ENCODE measurements at regions not wholly inside any gene's neighbourhood (a gene's known extent, or its start where the extent isn't known, plus 50 kb on each side); places are given as distances from the start of the nearest gene placed in this dataset.

- H3K27me3 ChIP-seq (ENCODE audit: insufficient read depth, insufficient read length): no peaks in the 10 kb centered on the region
- no peak overlapping the region for H3K4me3 ChIP-seq (ENCODE audit: insufficient read length, low read depth)
- DNase-seq (ENCODE audit: low read depth, low spot score): no peak
- TF ChIP-seq SUZ12 (IDR thresholded peaks at IDR 0.05; ENCODE audit: extremely low read depth, insufficient read depth, insufficient read length): no peak
- TF ChIP-seq ZNF274 (IDR thresholded peaks at IDR 0.05; ENCODE audit: low read depth, low read length): no peak
- TF ChIP-seq YY1 (IDR thresholded peaks at IDR 0.05; ENCODE audit: insufficient read depth, insufficient read length): no peak
- no peak overlapping the region for H3K9ac ChIP-seq (ENCODE audit: insufficient read length, low read depth)
- no peaks in the 10 kb centered on the region for H3K4me1 ChIP-seq (ENCODE audit: insufficient read depth, insufficient read length)
- no peaks in the 10 kb centered on the region for H3K36me3 ChIP-seq (ENCODE audit: insufficient read depth, insufficient read length, low read length)
- peaks cover 23% of the 10 kb centered on the region for H3K9me3 ChIP-seq (ENCODE audit: insufficient read depth, low read length)
Observed at GRCh38 chr10:121002586-121003205, 151.5 kb downstream of the WDR11 start.

GRCh38 chr10:121005948-121006587 lies 154.9 kb downstream of the WDR11 start:
- H3K27me3 ChIP-seq (ENCODE audit: insufficient read depth, insufficient read length): no peaks in the 10 kb centered on the region
- H3K4me3 ChIP-seq (ENCODE audit: insufficient read length, low read depth): no peak overlapping the region
- H3K9me3 ChIP-seq (ENCODE audit: insufficient read depth, low read length): peaks cover 23% of the 10 kb centered on the region
- no peak overlapping the region for H3K9ac ChIP-seq (ENCODE audit: insufficient read length, low read depth)
- no peak for TF ChIP-seq ZNF274 (IDR thresholded peaks at IDR 0.05; ENCODE audit: low read depth, low read length)
- TF ChIP-seq YY1 (IDR thresholded peaks at IDR 0.05; ENCODE audit: insufficient read depth, insufficient read length): no peak
- no peak for TF ChIP-seq SUZ12 (IDR thresholded peaks at IDR 0.05; ENCODE audit: extremely low read depth, insufficient read depth, insufficient read length)
- no peaks in the 10 kb centered on the region for H3K36me3 ChIP-seq (ENCODE audit: insufficient read depth, insufficient read length, low read length)
- DNase-seq (ENCODE audit: low read depth, low spot score): no peak
- H3K4me1 ChIP-seq (ENCODE audit: insufficient read depth, insufficient read length): no peaks in the 10 kb centered on the region

GRCh38 chr10:121007264-121007663 lies 156.1 kb downstream of the WDR11 start:
- Histone ChIP-seq H3K36me3 (ENCODE audit: insufficient read depth, insufficient read length, low read length) (no peaks in the 10 kb centered on the region), H3K4me3 (ENCODE audit: insufficient read length, low read depth) (no peak overlapping the region), H3K9me3 (ENCODE audit: insufficient read depth, low read length) (peaks cover 23% of the 10 kb centered on the region), H3K4me1 (ENCODE audit: insufficient read depth, insufficient read length) (no peaks in the 10 kb centered on the region), H3K9ac (ENCODE audit: insufficient read length, low read depth) (no peak overlapping the region), H3K27me3 (ENCODE audit: insufficient read depth, insufficient read length) (no peaks in the 10 kb centered on the region)
- no peak for TF ChIP-seq YY1 (IDR thresholded peaks at IDR 0.05; ENCODE audit: insufficient read depth, insufficient read length)
- no peak for TF ChIP-seq SUZ12 (IDR thresholded peaks at IDR 0.05; ENCODE audit: extremely low read depth, insufficient read depth, insufficient read length)
- no peak for TF ChIP-seq ZNF274 (IDR thresholded peaks at IDR 0.05; ENCODE audit: low read depth, low read length)
- peak; percentile 42 for DNase-seq (ENCODE audit: low read depth, low spot score)

- Histone ChIP-seq H3K4me1 (ENCODE audit: insufficient read depth, insufficient read length) (no peaks in the 10 kb centered on the region), H3K4me3 (ENCODE audit: insufficient read length, low read depth) (no peak overlapping the region), H3K27me3 (ENCODE audit: insufficient read depth, insufficient read length) (no peaks in the 10 kb centered on the region), H3K9me3 (ENCODE audit: insufficient read depth, low read length) (no peaks in the 10 kb centered on the region), H3K9ac (ENCODE audit: insufficient read length, low read depth) (no peak overlapping the region), H3K36me3 (ENCODE audit: insufficient read depth, insufficient read length, low read length) (no peaks in the 10 kb centered on the region)
- TF ChIP-seq ZNF274 (IDR thresholded peaks at IDR 0.05; ENCODE audit: low read depth, low read length) (no peak), SUZ12 (IDR thresholded peaks at IDR 0.05; ENCODE audit: extremely low read depth, insufficient read depth, insufficient read length) (no peak), YY1 (IDR thresholded peaks at IDR 0.05; ENCODE audit: insufficient read depth, insufficient read length) (no peak)
- no peak for DNase-seq (ENCODE audit: low read depth, low spot score)
Observed at GRCh38 chr10:121015916-121016315, 164.8 kb downstream of the WDR11 start.

- Histone ChIP-seq H3K9ac (ENCODE audit: insufficient read length, low read depth) (no peak overlapping the region), H3K36me3 (ENCODE audit: insufficient read depth, insufficient read length, low read length) (no peaks in the 10 kb centered on the region), H3K4me3 (ENCODE audit: insufficient read length, low read depth) (no peak overlapping the region), H3K27me3 (ENCODE audit: insufficient read depth, insufficient read length) (no peaks in the 10 kb centered on the region), H3K9me3 (ENCODE audit: insufficient read depth, low read length) (no peaks in the 10 kb centered on the region), H3K4me1 (ENCODE audit: insufficient read depth, insufficient read length) (no peaks in the 10 kb centered on the region)
- no peak for DNase-seq (ENCODE audit: low read depth, low spot score)
- TF ChIP-seq ZNF274 (IDR thresholded peaks at IDR 0.05; ENCODE audit: low read depth, low read length) (no peak), SUZ12 (IDR thresholded peaks at IDR 0.05; ENCODE audit: extremely low read depth, insufficient read depth, insufficient read length) (no peak), YY1 (IDR thresholded peaks at IDR 0.05; ENCODE audit: insufficient read depth, insufficient read length) (no peak)
Observed at GRCh38 chr10:121024905-121025584, 173.9 kb downstream of the WDR11 start.

GRCh38 chr10:121025731-121026130 lies 174.6 kb downstream of the WDR11 start:
- H3K4me3 ChIP-seq (ENCODE audit: insufficient read length, low read depth): no peak overlapping the region
- no peaks in the 10 kb centered on the region for H3K9me3 ChIP-seq (ENCODE audit: insufficient read depth, low read length)
- H3K4me1 ChIP-seq (ENCODE audit: insufficient read depth, insufficient read length): no peaks in the 10 kb centered on the region
- TF ChIP-seq YY1 (IDR thresholded peaks at IDR 0.05; ENCODE audit: insufficient read depth, insufficient read length): no peak
- no peak for TF ChIP-seq SUZ12 (IDR thresholded peaks at IDR 0.05; ENCODE audit: extremely low read depth, insufficient read depth, insufficient read length)
- TF ChIP-seq ZNF274 (IDR thresholded peaks at IDR 0.05; ENCODE audit: low read depth, low read length): no peak
- DNase-seq (ENCODE audit: low read depth, low spot score): no peak
- no peaks in the 10 kb centered on the region for H3K36me3 ChIP-seq (ENCODE audit: insufficient read depth, insufficient read length, low read length)
- no peak overlapping the region for H3K9ac ChIP-seq (ENCODE audit: insufficient read length, low read depth)
- H3K27me3 ChIP-seq (ENCODE audit: insufficient read depth, insufficient read length): no peaks in the 10 kb centered on the region

- Histone ChIP-seq H3K36me3 (ENCODE audit: insufficient read depth, insufficient read length, low read length) (no peaks in the 10 kb centered on the region), H3K4me1 (ENCODE audit: insufficient read depth, insufficient read length) (no peaks in the 10 kb centered on the region), H3K4me3 (ENCODE audit: insufficient read length, low read depth) (no peak overlapping the region), H3K9ac (ENCODE audit: insufficient read length, low read depth) (no peak overlapping the region), H3K27me3 (ENCODE audit: insufficient read depth, insufficient read length) (no peaks in the 10 kb centered on the region), H3K9me3 (ENCODE audit: insufficient read depth, low read length) (no peaks in the 10 kb centered on the region)
- TF ChIP-seq ZNF274 (IDR thresholded peaks at IDR 0.05; ENCODE audit: low read depth, low read length) (no peak), SUZ12 (IDR thresholded peaks at IDR 0.05; ENCODE audit: extremely low read depth, insufficient read depth, insufficient read length) (no peak), YY1 (IDR thresholded peaks at IDR 0.05; ENCODE audit: insufficient read depth, insufficient read length) (no peak)
- DNase-seq (ENCODE audit: low read depth, low spot score): no peak
Observed at GRCh38 chr10:121027371-121027770, 176.2 kb downstream of the WDR11 start.
